NT2/D1 (cell line): ENCODE measurements at regions not wholly inside any gene's neighbourhood (a gene's known extent, or its start where the extent isn't known, plus 50 kb on each side); places are given as distances from the start of the nearest gene placed in this dataset.

Experiments used
- SUZ12 ChIP-seq: IDR thresholded peaks from 2 replicates; pipeline ENCODE4 v1.6.1; 2011; ENCODE audit not compliant: insufficient read length, insufficient read depth; ENCODE audit errors: extremely low read depth
- YY1 ChIP-seq: IDR thresholded peaks from 2 replicates; pipeline ENCODE4 v1.6.1; 2011; ENCODE audit not compliant: insufficient read length, insufficient read depth
- ZNF274 ChIP-seq: IDR thresholded peaks from 2 replicates; pipeline ENCODE4 v1.6.1; 2011; ENCODE audit warnings: mild to moderate bottlenecking, low read depth, low read length

DNA sequence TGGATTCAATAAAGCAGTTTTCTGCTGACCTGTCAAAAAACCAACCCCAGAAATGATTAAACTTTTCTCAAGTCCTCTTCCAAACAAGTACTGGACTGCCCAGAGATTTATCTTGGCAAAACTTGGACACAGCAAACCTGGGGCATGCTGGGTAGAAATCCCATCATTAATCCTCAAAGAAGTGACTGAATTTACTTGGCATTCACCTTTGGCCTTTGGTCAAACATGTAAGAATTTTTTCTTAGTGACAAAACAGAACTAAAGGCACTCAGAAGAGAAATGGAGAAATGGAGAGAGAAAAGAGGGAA is 248.6 kb upstream of the NREP start:
- TF ChIP-seq ZNF274 = no peak
- TF ChIP-seq YY1 = no peak
- no peak for TF ChIP-seq SUZ12
